ENCODE measurements at regions not wholly inside any gene's neighbourhood (a gene's known extent, or its start where the extent isn't known, plus 50 kb on each side); places are given as distances from the start of the nearest gene placed in this dataset.

DNA sequence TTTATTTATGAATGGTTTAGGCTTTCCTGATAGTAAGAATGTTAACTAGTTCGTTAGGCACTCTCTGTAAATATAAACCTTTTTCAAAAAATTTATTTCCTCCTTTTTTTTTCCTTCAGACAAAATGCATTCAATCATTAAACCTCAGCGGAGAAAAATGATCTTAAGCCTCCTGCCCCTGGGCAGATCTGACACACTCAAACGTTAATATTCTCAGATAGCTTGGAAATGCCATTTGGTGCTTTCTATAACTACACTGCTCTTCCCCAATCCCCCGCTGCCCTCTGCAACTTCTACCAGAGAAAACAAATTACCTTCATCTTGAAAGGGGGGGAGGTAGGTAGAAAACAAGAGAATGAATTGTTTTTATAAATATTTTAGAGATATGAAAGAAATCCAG lies 521.2 kb downstream of the MED13L start:
- Histone ChIP-seq H3K79me2 (ENCODE audit: control insufficient read depth, insufficient read depth, low read length) (no peaks in the 10 kb centered on the region), H3K4me3 (no peak overlapping the region), H3K27ac (ENCODE audit: extremely low read depth, low read depth, low read length) (no peak overlapping the region), H3K9ac (ENCODE audit: insufficient read depth in 1 of 2, low read depth in 2 of 2, low read length in 2 of 2) (no peak overlapping the region), H3K4me2 (ENCODE audit: insufficient read depth, low read length) (no peak overlapping the region), H3K36me3 (ENCODE audit: control insufficient read depth, insufficient read depth, low read length) (no peaks in the 10 kb centered on the region), H3K4me1 (replicated peaks in 1 of 2; ENCODE audit: control insufficient read depth in 2 of 2, insufficient read depth in 2 of 2, low read length in 2 of 2) (no peaks in the 10 kb centered on the region), H3K9me1 (ENCODE audit: control insufficient read depth, insufficient read depth, low read length) (no peaks in the 10 kb centered on the region), H4K20me1 (replicated peaks; ENCODE audit: control insufficient read depth, insufficient read depth, low read length) (no peaks in the 10 kb centered on the region), H3K9me3 (replicated peaks; ENCODE audit: control insufficient read depth, insufficient read depth, low read depth, low read length) (no peaks in the 10 kb centered on the region), H2AFZ (ENCODE audit: low read depth, low read length) (no peak overlapping the region), H3K27me3 (ENCODE audit: control insufficient read depth in 2 of 2, insufficient read depth in 2 of 2, low read length in 2 of 2) (peaks cover 0 to 2% of the 10 kb centered on the region in 2 experiments; a peak in 3 of 5 replicates)
- no peak for ATAC-seq
- in situ Hi-C loops (cut with MboI) (loop anchor here (5.0 to 25.0 kb wide), 2 partner anchors 1094 to 1769 kb away; no protein-coding TSS in a partner anchor), intact Hi-C loops (cut with micrococcal nuclease) (loop anchor here (10.0 kb wide), 1 partner anchor 1771 kb away; no protein-coding TSS in a partner anchor)
- WGBS (ENCODE audit: insufficient coverage, low coverage, missing lambda C conversion rate), result 0% methylated on average over 4 of the region's 4 CpGs
- POLR2A ChIA-PET, result interaction anchor here (0.7 kb wide), 1 partner anchor 158 kb away, joined by 3 read pairs; no protein-coding TSS in a partner anchor
- no peak for FAIRE-seq
- no peak for DNase-seq (ENCODE audit: extremely low read depth in 1 of 4, low spot score in 3 of 4)
- TF ChIP-seq ETV1 (tag; conservative IDR thresholded peaks at IDR 0.05; ENCODE audit: low read depth) (no peak), NFYB (IDR thresholded peaks at IDR 0.05; ENCODE audit: extremely low read depth, insufficient read length) (no peak), SRSF1 (IDR thresholded peaks at IDR 0.05; ENCODE audit: low read depth, low read length) (no peak), MED1 (CRISPR knock-in tag; IDR thresholded peaks at IDR 0.05; ENCODE audit: borderline replicate concordance) (no peak), RBM39 (optimal IDR thresholded peaks at IDR 0.05; ENCODE audit: low read depth, low read length) (no peak), FIP1L1 (IDR thresholded peaks at IDR 0.05; ENCODE audit: low read depth, low read length, poor library complexity, severe bottlenecking) (no peak), ZFP1 (CRISPR knock-in tag; IDR thresholded peaks at IDR 0.05) (no peak), RBM14 (IDR thresholded peaks at IDR 0.05; ENCODE audit: borderline replicate concordance, insufficient read depth, low read depth, low read length) (no peak)
- TF ChIP-seq, protein P1, sequence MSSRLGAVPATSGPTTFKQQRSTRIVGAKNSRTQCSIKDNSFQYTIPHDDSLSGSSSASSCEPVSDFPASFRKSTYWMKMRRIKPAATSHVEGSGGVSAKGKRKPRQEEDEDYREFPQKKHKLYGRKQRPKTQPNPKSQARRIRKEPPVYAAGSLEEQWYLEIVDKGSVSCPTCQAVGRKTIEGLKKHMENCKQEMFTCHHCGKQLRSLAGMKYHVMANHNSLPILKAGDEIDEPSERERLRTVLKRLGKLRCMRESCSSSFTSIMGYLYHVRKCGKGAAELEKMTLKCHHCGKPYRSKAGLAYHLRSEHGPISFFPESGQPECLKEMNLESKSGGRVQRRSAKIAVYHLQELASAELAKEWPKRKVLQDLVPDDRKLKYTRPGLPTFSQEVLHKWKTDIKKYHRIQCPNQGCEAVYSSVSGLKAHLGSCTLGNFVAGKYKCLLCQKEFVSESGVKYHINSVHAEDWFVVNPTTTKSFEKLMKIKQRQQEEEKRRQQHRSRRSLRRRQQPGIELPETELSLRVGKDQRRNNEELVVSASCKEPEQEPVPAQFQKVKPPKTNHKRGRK (tag; IDR thresholded peaks at IDR 0.05), result no peak
- TF ChIP-seq, protein P2, sequence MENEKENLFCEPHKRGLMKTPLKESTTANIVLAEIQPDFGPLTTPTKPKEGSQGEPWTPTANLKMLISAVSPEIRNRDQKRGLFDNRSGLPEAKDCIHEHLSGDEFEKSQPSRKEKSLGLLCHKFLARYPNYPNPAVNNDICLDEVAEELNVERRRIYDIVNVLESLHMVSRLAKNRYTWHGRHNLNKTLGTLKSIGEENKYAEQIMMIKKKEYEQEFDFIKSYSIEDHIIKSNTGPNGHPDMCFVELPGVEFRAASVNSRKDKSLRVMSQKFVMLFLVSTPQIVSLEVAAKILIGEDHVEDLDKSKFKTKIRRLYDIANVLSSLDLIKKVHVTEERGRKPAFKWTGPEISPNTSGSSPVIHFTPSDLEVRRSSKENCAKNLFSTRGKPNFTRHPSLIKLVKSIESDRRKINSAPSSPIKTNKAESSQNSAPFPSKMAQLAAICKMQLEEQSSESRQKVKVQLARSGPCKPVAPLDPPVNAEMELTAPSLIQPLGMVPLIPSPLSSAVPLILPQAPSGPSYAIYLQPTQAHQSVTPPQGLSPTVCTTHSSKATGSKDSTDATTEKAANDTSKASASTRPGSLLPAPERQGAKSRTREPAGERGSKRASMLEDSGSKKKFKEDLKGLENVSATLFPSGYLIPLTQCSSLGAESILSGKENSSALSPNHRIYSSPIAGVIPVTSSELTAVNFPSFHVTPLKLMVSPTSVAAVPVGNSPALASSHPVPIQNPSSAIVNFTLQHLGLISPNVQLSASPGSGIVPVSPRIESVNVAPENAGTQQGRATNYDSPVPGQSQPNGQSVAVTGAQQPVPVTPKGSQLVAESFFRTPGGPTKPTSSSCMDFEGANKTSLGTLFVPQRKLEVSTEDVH (IDR thresholded peaks at IDR 0.05; ENCODE audit: low read depth, partially characterized antibody), result no peak
- CTCF ChIA-PET (ENCODE audit: low intra/inter-chr PET ratio), result no interaction called here
- BruUV-seq (replicated peaks), result no TSS peak

Data from K562 (cell line).